LoVo (cell line): ENCODE measurements at regions not wholly inside any gene's neighbourhood (a gene's known extent, or its start where the extent isn't known, plus 50 kb on each side); places are given as distances from the start of the nearest gene placed in this dataset.
"Not testable (repeated sequence)": the region's sequence is repeated elsewhere in the genome, so short reads cannot be mapped to it uniquely, and the experiment has no call there.

ENCODE experiments used
- DNase-seq: peaks from one replicate; pipeline ENCODE4 v3.0.0-alpha.2; 2016; ENCODE audit warnings: low spot score

GRCh38 chr13:90592943-90593342 lies 754.5 kb upstream of the MIR17HG start:
- DNase-seq, result no peak

DNA sequence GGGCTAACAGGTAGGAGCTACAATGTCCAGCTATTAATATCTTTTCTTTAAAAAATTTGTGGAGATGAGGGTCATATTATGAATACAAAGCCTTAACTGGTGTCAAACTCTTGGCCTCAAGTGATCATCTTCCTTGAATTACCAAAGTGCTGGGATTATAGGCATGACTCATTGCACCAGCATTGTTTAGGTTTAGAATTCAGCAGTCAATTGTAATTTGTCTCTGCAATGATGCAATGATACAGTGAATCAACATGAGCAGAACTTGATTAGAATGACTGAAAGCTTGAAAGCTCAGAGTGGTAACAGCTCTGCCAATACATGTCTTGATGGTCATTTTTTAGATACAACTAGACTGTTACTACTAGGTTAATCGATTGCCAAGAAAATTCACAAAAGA lies 752.8 kb upstream of the MIR17HG start:
- peak; percentile 27 for DNase-seq

GRCh38 chr13:90605664-90606063 lies 741.8 kb upstream of the MIR17HG start:
- DNase-seq, result no peak

DNA sequence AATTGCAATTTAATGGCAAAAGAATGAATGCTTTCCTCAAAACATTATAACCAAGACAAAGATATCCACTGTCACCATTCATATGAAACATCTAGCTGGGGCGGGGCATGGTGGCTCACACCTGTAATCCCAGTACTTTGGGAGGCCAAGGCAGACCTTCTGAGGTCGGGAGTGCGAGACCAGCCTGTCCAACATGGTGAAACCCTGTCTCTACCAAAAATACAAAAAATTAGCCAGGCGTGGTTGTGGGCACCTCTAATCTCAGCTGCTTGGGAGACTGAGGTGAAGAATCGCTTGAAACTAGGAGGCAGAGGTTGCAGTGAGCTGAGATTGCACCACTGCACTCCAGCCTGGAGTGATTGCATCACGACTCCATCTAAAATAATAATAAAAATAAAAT lies 740.6 kb upstream of the MIR17HG start:
- not testable (repeated sequence) for DNase-seq

DNA sequence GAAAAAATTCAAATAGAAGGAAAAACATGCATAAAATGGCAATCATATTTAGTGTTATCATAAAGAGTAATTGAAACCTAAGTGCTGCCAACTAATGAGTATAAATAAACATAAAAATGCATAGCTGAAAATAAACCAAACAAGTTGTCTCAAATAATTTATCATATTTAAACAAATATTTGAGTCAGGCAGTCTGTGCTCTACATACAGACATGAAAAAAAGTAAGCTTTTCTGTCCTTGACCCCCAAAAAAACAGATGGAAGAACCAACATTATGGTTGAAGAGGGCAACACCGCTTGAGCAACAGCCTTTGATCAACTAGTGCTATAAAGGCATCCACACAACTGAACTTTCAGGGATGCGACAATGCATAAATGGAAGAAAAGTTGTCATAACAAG lies 735.1 kb upstream of the MIR17HG start:
- no peak for DNase-seq

- DNase-seq, result no peak
Observed at GRCh38 chr13:90613076-90613795, 734.3 kb upstream of the MIR17HG start.

DNA sequence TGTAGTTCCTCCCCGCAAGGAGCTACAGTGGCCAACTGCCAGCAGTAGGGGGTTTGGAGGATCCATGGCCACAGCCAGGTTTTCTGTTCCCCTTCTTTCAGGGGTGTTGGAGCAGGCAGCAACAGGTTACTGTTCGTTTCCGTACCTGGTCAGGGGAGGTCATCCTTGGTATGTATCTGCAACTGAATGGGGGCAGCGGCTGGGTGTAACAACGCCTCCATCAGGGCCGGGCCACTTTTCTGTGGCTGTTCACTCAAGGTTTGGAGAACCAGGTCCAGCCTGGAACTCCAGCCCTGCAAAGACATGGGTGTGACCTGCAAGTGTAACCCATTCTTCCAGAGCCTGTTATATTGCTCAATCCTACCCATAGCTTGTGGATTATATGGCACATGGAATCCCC lies 732.3 kb upstream of the MIR17HG start:
- no peak for DNase-seq

DNA sequence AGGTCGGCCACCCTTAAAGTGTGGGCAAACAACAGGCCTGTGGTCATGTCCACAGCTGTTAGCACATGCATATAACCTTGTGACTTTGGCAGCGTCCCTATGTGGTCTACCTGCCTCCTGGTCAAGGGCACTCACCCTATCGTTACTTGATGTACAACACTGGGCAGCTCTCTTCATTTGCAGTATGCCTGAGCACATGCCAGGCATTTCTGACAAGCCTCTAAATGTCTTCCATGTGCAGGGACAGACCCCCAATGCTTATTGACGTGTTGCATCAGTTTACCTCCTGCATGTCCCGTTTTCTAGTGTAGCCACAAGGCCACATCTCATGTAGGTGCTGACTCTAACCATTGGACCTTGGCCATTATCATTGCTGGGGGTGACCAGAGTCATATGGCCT lies 731.7 kb upstream of the MIR17HG start:
- no peak for DNase-seq

GRCh38 chr13:90618133-90618532 lies 729.4 kb upstream of the MIR17HG start:
- no peak for DNase-seq

DNA sequence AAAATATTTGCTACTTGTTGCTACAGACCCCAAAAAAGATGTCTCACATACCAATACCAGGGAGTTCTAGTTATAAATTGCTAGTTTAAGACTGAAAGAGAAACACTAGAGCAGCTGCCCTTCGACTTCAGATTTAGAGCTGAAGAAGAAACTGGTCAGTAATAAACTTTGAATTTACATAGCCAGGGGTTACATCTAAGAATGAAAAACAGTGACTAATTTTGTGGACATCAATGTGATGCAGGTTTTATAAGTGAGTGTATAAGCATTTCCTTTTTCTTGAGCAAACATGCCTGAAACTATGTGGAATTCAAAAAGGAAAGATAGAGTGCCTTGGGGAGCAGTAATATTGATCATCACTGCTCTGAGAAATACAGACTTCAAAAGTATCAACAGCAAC lies 724.9 kb upstream of the MIR17HG start:
- no peak for DNase-seq

- DNase-seq, result no peak
Observed at GRCh38 chr13:90623318-90624011, 724.0 kb upstream of the MIR17HG start.

GRCh38 chr13:90627813-90628212 lies 719.7 kb upstream of the MIR17HG start:
- no peak for DNase-seq

DNA sequence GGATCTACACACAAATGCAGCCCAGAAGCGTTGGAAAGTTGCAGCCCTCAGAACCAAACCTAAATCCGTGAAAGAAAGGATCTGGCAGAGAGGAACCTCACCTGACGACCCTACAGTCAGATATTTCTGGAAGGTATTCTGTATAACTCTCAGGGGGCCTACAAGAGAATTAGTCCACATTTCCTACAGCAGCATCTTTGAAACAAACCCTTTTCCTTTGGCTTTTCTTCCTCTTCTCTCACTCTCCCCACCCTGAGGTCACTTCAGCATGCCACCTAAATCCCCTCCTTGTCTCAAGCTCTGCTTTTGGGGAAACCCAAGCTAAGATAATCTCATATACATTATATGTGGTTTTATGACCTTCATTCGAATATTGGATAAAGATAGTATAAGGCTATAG lies 719.0 kb upstream of the MIR17HG start:
- DNase-seq, result no peak

GRCh38 chr13:90630716-90631115 lies 716.8 kb upstream of the MIR17HG start:
- no peak for DNase-seq

GRCh38 chr13:90632184-90632583 lies 715.3 kb upstream of the MIR17HG start:
- no peak for DNase-seq

- no peak for DNase-seq
Observed at GRCh38 chr13:90633849-90634248, 713.6 kb upstream of the MIR17HG start.

DNA sequence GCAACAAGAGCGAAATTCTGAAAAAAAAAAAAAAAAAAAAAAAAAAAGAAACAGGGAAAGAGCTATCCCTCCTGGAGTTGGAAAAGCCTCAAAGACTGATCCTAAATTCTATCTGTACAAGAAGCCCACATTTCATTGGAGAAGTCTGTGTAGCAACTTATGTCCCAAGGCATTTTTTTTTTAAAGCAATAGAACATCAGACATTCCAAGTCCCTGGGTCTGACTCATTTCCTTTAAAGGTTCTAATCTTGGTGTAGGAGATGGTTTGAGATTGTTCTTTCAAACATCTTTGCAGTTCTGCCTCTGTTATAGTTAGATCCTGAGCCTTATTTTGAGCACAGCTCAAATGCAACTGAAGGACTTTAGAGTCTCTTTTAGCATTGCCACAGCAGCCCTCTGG lies 706.5 kb upstream of the MIR17HG start:
- no peak for DNase-seq

DNA sequence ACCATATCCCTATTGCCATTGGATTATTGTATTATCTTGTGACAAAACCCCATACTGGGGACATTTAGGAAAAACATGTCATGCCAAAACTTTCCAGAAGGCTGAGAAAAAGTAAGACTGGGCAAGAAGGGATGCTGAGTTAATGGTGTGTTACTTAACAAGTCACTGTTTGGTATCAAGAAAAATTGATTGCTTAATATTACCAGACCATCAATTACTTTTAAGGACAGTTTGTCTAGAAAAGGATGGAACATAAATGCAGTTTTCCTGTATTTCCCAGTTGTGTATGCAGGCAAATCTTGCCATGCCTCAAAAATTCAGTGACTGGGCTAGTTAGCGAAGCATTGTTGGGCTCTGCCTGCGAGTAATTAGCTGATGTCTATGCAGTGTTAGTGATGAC lies 705.6 kb upstream of the MIR17HG start:
- no peak for DNase-seq

DNA sequence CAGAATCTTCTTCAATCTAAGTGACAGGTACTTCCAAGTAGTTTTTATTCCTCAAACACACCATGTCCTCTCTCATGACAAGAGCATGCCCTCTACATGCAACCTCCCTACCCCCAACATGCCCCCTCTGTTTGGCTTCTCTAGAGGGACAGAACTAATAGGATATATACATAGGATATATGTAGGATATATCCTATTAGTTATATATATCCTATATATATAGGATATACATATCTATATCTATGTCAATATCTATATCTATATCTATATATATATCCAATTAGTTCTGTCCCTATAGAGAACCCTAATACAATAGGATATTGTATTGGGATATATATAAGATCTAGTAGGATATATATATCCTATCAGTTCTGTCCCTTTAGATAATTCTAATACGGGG lies 701.9 kb upstream of the MIR17HG start:
- DNase-seq, result no peak

GRCh38 chr13:90648497-90648896 lies 699.0 kb upstream of the MIR17HG start:
- no peak for DNase-seq

DNA sequence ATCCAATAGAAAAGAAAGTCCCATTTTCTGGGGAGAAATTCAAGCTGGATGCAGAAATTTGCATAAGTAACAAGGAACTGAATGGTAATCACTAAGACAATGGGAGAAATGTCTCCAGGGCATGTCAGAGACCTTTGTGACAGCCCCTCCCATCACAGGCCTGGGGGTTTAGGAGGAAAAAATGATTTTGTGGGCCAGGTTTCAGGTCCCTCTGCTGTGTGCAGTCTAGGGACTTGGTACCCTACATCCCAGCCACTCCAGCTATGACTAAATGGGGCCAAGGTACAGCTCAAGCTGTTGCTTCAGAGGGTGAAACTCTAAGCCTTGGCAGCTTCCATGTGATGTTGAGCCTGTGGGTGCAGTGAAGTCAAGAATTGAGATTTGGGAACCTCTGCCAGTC lies 695.5 kb upstream of the MIR17HG start:
- DNase-seq, result no peak

DNA sequence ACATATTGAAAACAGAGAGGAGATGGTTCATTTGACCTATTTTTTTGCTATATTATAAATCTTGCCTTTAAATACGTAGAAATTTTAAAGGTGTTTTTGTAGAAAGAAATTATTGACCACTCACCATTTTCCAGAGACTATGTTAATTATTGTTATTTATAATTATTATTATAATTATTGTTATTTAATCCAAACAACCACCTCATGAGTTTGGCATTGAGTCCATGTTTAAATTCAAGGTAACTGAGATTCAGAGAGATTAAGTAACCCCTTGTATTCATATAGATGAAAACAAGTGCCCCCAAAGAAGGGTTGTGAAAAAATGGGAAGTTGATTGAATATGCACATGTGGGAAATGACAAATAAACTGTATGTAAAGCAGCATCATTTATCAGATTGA lies 692.5 kb upstream of the MIR17HG start:
- DNase-seq, result no peak

DNA sequence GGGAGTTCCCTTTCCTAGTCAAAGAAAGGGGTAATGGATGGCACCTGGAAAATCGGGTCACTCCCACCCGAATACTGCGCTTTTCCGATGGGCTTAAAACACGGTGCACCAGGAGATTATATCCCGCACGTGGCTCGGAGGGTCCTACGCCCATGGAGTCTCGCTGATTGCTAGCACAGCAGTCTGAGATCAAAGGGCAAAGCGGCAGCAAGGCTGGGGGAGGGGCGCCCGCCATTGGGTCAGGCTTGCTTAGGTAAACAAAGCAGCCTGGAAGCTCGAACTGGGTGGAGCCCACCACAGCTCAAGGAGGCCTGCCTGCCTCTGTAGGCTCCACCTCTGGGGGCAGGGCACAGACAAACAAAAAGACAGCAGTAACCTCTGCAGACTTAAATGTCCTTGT lies 683.3 kb upstream of the MIR17HG start:
- not testable (repeated sequence) for DNase-seq

DNA sequence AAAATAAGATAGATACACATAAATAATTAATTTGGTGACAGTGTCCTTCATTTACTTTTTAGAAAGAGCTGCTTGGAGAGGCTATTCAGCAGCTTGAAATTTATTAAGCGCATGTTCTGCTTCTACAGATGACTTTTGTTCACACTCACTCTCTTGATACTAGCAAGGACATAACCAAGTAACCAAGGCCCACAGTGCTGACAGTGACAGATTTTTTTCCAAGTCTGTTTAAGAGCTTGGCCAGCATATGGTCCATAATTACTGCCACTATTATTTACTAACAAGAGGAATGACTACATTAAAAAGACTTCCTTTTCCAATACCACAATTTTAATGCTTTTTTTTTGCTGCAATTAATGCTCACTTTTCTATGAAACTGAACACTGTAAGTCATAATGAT lies 673.7 kb upstream of the MIR17HG start:
- DNase-seq, result no peak
